Activated T-helper 17 cell treated with anti-CD3 and anti-CD28 coated beads, Interleukin-2, amount 50 U/mL, for 72 hours (primary cell): ENCODE measurements at regions not wholly inside any gene's neighbourhood (a gene's known extent, or its start where the extent isn't known, plus 50 kb on each side); places are given as distances from the start of the nearest gene placed in this dataset.
"Not testable (repeated sequence)": the region's sequence is repeated elsewhere in the genome, so short reads cannot be mapped to it uniquely, and the experiment has no call there.

Source experiments
- ATAC-seq: fragments of 150-1000 bp; cut with Tn5 transposase; replicated peaks from 2 replicates; pipeline ENCODE4 v1.10.0; 2021; ENCODE audit warnings: mild to moderate bottlenecking, moderate library complexity
- H3K27ac Mint-ChIP-seq: one replicate; pipeline ENCODE4 v1.8.0; 2022; ENCODE audit warnings: mixed read lengths
- H3K27me3 Mint-ChIP-seq: one replicate; pipeline ENCODE4 v1.8.0; 2022; ENCODE audit warnings: mixed read lengths
- H3K36me3 Mint-ChIP-seq: one replicate; pipeline ENCODE4 v1.8.0; 2022; ENCODE audit warnings: low read depth, mild to moderate bottlenecking, mixed read lengths
- H3K4me1 Mint-ChIP-seq: one replicate; pipeline ENCODE4 v1.8.0; 2022; ENCODE audit warnings: mixed read lengths
- H3K4me3 Mint-ChIP-seq: one replicate; pipeline ENCODE4 v1.8.0; 2022; ENCODE audit warnings: mild to moderate bottlenecking, mixed read lengths
- H3K9me3 Mint-ChIP-seq: one replicate; pipeline ENCODE4 v1.8.0; 2022; ENCODE audit warnings: mixed read lengths

DNA sequence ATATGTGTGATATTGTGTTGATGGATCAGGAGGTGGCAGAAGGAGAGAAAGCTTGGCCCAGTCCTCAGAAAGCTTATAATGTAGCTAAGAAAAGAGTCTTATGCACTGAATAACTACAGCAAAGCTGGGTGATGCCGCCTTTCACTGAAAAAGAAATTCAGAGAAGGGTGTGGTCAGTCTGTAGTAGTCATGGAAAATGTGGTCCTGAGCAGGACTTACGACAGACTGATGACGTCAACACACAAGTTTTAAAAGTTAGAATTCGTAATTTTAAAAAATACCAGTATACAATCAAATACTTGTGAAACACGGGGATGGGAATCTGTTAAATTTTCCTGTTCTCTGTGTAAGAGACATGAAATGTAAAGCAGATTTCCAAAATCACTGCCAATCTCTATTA is 87.0 kb upstream of the RAPGEF2 start:
- no peaks in the 10 kb centered on the region for H3K36me3 Mint-ChIP-seq
- no peak overlapping the region for H3K27ac Mint-ChIP-seq
- H3K9me3 Mint-ChIP-seq: no peaks in the 10 kb centered on the region
- peaks cover 3% of the 10 kb centered on the region for H3K27me3 Mint-ChIP-seq
- ATAC-seq: no peak
- H3K4me1 Mint-ChIP-seq: no peaks in the 10 kb centered on the region
- no peak overlapping the region for H3K4me3 Mint-ChIP-seq

DNA sequence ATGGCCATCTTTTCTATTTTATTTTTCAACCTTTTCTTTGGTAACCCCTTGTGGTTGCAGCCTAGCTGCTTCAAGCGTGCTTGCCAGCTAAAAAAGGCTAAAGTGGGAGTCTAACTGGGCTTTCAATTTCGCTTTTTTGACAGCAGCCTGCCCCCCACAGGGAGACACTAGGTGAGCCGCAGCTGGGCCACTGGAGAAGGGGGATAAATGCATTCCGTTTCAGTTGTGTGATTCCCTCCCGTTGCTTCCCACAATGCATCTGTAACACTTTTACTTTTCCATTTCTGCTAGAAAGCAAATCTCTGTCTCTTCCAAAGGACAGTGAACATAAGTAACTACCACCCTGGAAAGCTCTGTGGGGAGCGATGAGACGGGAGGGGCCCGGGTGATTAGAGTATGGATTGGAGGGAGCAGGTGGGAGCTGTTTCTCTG is 86.3 kb upstream of the RAPGEF2 start:
- no peaks in the 10 kb centered on the region for H3K4me1 Mint-ChIP-seq
- no peak overlapping the region for H3K4me3 Mint-ChIP-seq
- no peaks in the 10 kb centered on the region for H3K9me3 Mint-ChIP-seq
- no peak for ATAC-seq
- H3K36me3 Mint-ChIP-seq: no peaks in the 10 kb centered on the region
- H3K27me3 Mint-ChIP-seq: peaks cover 3% of the 10 kb centered on the region
- H3K27ac Mint-ChIP-seq: no peak overlapping the region

DNA sequence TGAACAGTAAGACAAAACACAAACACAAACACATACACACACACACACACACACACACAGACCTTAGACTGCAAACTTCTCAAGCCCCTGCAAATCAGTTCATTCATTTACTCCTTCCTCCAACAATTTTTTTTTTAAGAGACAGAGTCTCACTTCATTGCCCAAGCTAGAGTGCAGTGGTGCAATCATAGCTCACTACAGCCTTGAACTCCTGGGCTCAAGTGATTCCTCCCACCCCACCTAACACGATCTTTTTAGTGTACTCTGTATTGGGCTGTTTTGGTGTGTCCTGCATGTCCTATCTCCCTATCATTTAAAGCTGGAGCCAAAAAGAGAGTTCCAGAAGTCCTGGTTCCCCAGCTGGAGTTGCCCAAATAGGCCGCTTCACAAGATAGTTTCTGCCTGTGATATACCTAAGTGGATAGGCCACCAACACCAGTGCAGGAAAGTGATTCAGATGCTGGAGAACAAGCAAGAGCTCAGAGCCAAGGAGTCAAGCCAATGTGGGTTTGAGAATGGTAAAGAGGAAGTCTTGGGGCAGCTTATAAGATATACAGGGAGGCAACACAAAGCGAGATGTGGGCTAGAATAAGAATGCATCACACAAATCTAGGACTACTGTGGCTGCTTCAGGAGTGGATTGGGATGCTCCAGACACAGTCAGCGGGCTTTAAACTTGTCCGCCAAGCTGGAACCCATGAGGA is 85.4 kb upstream of the RAPGEF2 start:
- Mint-ChIP-seq H3K27me3 (peaks cover 3% of the 10 kb centered on the region), H3K4me3 (no peak overlapping the region), H3K9me3 (no peaks in the 10 kb centered on the region), H3K27ac (no peak overlapping the region), H3K4me1 (no peaks in the 10 kb centered on the region), H3K36me3 (no peaks in the 10 kb centered on the region)
- no peak for ATAC-seq

DNA sequence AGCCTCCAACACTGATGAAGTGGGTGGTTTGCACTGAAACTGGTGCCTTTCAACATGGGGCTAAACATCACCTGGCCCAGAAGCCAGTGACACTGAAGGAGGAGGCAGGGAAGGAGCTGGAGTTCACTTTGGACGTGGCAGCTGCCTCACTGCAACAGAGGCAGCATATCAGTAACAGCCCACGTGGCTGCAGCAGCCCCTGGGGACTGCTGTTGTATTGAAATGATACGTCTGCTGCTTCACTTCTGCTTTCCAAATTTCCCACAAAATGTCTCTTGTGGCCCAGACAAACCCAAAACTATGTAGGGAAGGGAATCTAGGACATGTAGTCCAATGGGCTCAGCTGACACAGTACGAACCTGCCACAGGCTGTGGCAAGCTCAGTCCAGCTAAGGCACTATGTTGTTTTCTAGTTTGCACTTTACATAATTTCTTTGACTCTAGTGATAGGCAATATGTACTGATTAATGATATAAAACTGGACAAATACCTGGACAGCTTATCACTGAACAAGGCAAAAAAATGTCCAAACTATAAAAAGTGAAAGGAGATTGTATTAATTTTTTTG is 84.7 kb upstream of the RAPGEF2 start:
- H3K27ac Mint-ChIP-seq: no peak overlapping the region
- no peaks in the 10 kb centered on the region for H3K36me3 Mint-ChIP-seq
- H3K4me3 Mint-ChIP-seq: no peak overlapping the region
- no peak for ATAC-seq
- no peaks in the 10 kb centered on the region for H3K9me3 Mint-ChIP-seq
- H3K4me1 Mint-ChIP-seq: no peaks in the 10 kb centered on the region
- H3K27me3 Mint-ChIP-seq: peaks cover 3% of the 10 kb centered on the region

DNA sequence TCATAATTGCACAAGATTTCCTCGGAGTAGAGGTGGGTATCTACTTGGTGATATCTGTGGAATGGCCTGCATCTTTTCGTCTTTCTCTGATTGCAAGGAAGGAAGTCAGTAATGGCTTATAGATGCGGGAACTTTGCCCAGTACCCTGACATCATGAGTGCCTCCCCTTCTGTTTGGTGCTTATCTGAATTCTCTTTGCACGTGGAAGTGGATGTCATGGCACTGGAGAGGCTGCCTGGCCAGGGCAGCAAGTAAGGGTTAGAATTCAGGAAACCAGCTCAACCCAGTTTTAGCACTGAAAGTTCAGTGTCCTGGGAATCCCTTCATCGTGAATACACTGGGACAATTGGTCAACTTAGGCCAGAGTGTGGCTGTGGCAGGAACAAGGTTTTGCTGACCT is 83.5 kb upstream of the RAPGEF2 start:
- no peaks in the 10 kb centered on the region for H3K27me3 Mint-ChIP-seq
- no peak for ATAC-seq
- no peaks in the 10 kb centered on the region for H3K4me1 Mint-ChIP-seq
- H3K27ac Mint-ChIP-seq: no peak overlapping the region
- H3K36me3 Mint-ChIP-seq: no peaks in the 10 kb centered on the region
- no peaks in the 10 kb centered on the region for H3K9me3 Mint-ChIP-seq
- no peak overlapping the region for H3K4me3 Mint-ChIP-seq

DNA sequence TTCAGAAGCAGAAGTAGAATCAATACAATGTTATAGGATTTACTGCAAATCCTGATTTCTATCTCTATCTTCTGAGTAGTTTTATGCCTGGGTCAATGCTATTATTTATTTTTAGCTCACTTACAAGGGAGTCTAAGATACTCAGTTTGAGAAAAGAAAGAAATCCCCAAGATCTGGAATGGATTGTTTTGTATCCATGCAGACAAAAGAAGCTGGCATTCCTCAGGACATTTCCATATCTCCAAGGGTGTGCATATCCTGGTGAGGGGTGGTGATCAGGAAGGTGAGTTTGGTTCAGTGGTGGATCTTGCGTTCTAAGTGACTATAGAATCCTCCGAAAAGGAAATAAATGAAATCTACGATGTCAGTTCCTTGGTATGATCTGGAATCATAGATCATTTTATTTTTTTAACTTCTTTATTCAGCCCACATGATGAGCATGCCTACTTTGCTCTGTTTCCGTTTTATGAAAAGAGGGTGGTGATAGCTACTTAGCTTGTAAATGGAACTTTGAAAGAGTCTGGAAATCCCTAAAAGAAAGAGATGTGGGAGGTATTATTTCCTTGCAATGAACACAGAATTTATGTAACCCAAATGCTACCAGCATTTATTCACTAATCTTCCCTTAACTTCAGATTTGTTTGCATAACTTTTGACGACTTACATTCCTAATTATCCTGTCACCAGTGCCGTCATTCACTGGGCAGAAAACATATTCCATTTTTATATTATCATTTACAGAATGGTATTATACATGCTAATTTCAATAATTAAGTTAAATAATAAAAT is 81.1 kb upstream of the RAPGEF2 start:
- no peaks in the 10 kb centered on the region for H3K4me1 Mint-ChIP-seq
- H3K4me3 Mint-ChIP-seq: no peak overlapping the region
- H3K36me3 Mint-ChIP-seq: no peaks in the 10 kb centered on the region
- no peak overlapping the region for H3K27ac Mint-ChIP-seq
- no peaks in the 10 kb centered on the region for H3K27me3 Mint-ChIP-seq
- no peaks in the 10 kb centered on the region for H3K9me3 Mint-ChIP-seq
- no peak for ATAC-seq

DNA sequence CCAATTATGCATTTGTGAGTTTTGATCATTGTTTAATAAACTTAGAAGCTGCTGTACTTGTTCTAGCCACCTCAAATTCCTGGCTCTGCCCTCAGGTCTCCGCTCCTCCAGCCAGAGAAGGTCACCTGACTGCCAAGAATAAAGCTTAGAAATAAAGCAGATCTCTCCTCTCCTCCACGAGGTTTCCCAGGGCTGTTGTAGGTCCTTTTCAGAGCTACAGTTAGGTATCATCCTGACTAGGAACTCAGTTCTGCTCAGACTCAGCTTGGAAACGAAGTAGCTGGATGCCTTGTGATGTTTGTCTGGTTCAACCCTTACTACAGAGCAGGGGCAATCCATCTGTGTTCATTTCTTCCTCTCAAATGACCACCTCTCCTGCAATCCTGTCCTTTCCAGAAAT is 79.1 kb upstream of the RAPGEF2 start:
- H3K4me1 Mint-ChIP-seq: no peaks in the 10 kb centered on the region

DNA sequence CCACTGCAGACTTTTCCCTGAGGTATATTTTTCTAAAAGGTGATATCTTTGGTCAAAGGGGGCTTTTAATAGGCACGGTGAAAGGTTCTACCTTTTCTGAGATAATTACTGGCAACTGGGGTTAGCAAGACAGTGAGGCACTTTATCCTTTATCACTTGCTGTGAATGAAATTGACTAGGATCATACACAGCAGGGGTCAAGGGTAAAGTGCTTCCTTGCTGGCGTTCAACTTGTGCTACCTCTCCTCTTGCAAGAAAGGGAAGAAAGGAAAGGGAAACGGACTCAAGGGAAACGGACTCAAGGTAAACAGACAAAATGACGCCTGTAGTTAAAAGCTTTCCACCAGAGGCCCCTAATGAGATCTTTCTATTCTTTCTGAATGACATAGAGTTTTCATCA is 78.6 kb upstream of the RAPGEF2 start:
- H3K27me3 Mint-ChIP-seq: peaks cover 3% of the 10 kb centered on the region
- no peaks in the 10 kb centered on the region for H3K4me1 Mint-ChIP-seq
- no peak overlapping the region for H3K4me3 Mint-ChIP-seq
- H3K9me3 Mint-ChIP-seq: no peaks in the 10 kb centered on the region
- ATAC-seq: no peak
- H3K27ac Mint-ChIP-seq: no peak overlapping the region
- no peaks in the 10 kb centered on the region for H3K36me3 Mint-ChIP-seq

More for the DNA sequence above, 79.1 kb upstream of the RAPGEF2 start:
- H3K27me3 Mint-ChIP-seq: no peaks in the 10 kb centered on the region
- no peaks in the 10 kb centered on the region for H3K9me3 Mint-ChIP-seq
- no peak overlapping the region for H3K27ac Mint-ChIP-seq
- H3K4me3 Mint-ChIP-seq: no peak overlapping the region
- no peak for ATAC-seq
- H3K36me3 Mint-ChIP-seq: no peaks in the 10 kb centered on the region

DNA sequence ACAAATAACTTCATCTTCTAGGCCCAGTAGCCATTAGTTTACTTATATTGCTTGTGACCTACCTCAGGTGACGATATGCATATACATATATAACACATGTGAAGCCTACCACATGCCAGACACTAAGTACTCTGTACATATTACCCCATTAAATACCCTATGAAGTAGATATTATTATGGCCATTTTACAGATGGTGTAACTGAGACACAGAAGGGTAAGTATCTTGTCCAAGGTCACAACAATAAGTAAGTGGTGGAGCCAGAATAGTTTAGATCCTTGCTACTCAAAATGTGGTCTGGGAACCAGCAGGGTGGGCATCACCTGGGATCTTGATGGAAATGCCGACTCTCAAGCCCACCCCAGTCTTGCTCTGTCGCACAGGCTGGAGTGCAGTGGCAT is 78.1 kb upstream of the RAPGEF2 start:
- H3K36me3 Mint-ChIP-seq: no peaks in the 10 kb centered on the region
- H3K4me3 Mint-ChIP-seq: no peak overlapping the region
- no peak overlapping the region for H3K27ac Mint-ChIP-seq
- H3K27me3 Mint-ChIP-seq: peaks cover 3% of the 10 kb centered on the region
- H3K4me1 Mint-ChIP-seq: no peaks in the 10 kb centered on the region
- no peaks in the 10 kb centered on the region for H3K9me3 Mint-ChIP-seq
- no peak for ATAC-seq

DNA sequence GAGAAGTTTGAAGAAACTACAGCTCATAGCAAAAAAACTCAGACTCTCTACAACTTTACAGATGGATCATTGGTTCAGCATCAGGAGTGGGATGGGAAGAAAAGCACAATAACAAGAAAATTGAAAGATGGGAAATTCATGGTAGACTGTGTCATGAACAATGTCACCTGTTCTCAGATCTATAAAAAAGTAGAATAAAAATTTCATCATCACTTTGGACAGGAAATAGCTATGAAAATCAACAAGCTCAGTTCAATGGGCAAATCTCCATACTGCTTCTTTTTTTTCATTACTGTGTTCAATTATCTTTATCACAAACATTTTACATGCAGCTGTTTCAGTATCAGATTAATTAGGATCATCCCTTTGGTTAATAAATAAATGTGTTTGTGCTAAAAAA is 76.5 kb upstream of the RAPGEF2 start:
- Mint-ChIP-seq H3K27me3 (peaks cover 7% of the 10 kb centered on the region), H3K9me3 (no peaks in the 10 kb centered on the region), H3K27ac (no peak overlapping the region), H3K36me3 (no peaks in the 10 kb centered on the region), H3K4me3 (no peak overlapping the region), H3K4me1 (no peaks in the 10 kb centered on the region)
- no peak for ATAC-seq

DNA sequence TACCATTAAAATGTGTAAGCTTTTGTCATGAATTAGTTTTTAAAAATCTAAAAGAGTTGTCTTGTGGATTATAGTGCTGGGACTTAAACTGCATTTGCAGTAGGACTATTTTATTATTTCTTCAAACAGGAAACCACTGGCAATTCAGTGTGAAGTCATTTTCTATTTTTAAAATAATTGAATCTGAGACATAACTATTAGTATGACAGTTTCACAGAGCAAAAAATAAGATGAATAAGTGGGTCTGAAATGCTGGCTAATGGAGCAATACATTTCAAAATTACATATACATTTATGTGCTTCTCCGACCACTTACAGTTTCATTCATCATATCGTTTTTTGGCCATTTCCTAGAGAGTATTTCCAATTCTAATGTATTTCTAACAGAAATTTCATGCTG is 75.3 kb upstream of the RAPGEF2 start:
- Mint-ChIP-seq H3K27me3 (peaks cover 9% of the 10 kb centered on the region), H3K9me3 (no peaks in the 10 kb centered on the region), H3K36me3 (no peaks in the 10 kb centered on the region), H3K4me3 (no peak overlapping the region), H3K27ac (no peak overlapping the region), H3K4me1 (no peaks in the 10 kb centered on the region)
- no peak for ATAC-seq

DNA sequence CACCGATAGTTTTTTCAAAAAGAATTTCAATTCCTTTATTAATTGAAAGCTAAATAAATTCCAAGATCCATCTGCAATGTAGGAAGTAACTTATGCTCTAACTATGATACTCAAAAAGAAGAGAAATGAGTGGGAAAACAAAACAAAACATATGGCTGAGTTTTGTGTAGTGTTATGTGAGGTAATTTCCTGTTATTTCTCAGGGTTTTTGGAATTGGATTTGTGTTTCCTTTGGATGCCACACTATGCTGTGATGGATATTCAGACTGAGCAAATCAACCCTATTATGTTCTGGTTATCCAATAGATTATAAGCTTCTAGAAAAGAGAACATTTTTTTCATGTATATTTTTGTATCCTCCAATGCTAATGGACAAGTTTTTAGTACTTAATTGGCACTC is 73.4 kb upstream of the RAPGEF2 start:
- H3K27ac Mint-ChIP-seq: no peak overlapping the region
- H3K36me3 Mint-ChIP-seq: no peaks in the 10 kb centered on the region
- no peaks in the 10 kb centered on the region for H3K9me3 Mint-ChIP-seq
- no peak for ATAC-seq
- H3K27me3 Mint-ChIP-seq: peaks cover 9% of the 10 kb centered on the region
- H3K4me1 Mint-ChIP-seq: no peaks in the 10 kb centered on the region
- no peak overlapping the region for H3K4me3 Mint-ChIP-seq

DNA sequence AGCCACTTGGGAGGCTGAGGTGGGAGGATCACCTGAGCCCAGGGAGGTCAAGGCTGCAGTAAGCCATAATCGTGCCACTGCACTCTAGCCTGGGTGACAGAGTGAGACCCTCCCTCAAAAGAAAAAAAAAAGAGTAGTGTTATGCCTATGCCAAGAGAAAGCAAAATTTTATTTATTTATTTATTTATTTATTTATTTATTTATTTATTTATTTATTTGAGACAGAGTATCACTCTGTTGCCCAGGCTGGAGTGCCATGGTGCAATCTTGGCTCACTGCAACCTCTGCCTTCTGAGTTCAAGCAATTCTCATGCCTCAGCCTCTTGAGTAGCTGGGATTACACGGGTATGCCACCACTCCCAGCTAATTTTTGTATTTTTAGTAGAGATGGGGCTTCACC is 72.6 kb upstream of the RAPGEF2 start:
- H3K4me3 Mint-ChIP-seq, ATAC-seq, H3K4me1 Mint-ChIP-seq, H3K27ac Mint-ChIP-seq, H3K36me3 Mint-ChIP-seq, H3K9me3 Mint-ChIP-seq, H3K27me3 Mint-ChIP-seq: not testable (repeated sequence)

DNA sequence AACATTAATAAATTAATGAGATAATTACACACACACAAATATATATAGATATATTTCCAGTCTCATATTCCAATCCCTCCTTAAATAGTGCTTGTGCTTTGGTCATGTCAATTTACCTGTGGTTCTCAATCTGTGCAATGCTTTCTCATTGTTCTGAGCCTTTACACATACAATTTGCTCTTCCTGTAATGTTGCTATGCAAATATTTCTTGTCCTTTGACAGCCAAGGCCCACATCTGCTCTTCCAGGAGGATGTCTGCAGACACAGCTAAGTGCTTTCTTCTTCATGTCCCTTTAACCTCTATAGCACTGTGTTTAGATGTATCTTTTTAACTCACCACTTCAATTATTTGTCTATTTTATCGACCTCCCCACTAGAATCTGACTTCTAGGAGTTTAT is 67.3 kb upstream of the RAPGEF2 start:
- ATAC-seq: no peak
- Mint-ChIP-seq H3K27me3 (peaks cover 20% of the 10 kb centered on the region), H3K27ac (no peak overlapping the region), H3K4me3 (no peak overlapping the region), H3K36me3 (no peaks in the 10 kb centered on the region), H3K9me3 (no peaks in the 10 kb centered on the region), H3K4me1 (no peaks in the 10 kb centered on the region)

DNA sequence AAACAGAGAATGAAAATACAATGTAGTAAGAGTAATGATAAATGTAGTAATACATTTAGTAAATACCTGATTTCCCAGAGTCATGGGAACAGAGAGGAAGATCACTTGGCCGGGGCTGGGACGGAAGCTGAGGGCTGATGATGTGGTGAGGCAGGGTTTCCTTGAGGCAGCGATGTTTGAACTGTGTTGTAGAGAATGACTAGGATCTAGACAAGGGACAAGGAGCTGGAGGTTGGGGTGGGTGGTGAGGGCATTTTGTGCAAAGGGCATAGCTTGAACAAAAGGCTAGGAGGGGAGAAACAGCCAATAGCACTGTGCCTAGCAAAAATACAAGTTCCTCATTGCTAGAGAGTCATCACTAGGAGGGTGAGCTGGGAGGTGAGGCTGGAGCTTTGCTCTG is 64.3 kb upstream of the RAPGEF2 start:
- Mint-ChIP-seq H3K4me3 (no peak overlapping the region), H3K27ac (no peak overlapping the region), H3K36me3 (no peaks in the 10 kb centered on the region), H3K9me3 (no peaks in the 10 kb centered on the region), H3K27me3 (peaks cover 30% of the 10 kb centered on the region), H3K4me1 (no peaks in the 10 kb centered on the region)
- ATAC-seq: no peak
